C1 segment of cervical spinal cord (tissue), 14 donors: ENCODE measurements at regions not wholly inside any gene's neighbourhood (a gene's known extent, or its start where the extent isn't known, plus 50 kb on each side); places are given as distances from the start of the nearest gene placed in this dataset.

Experiments used
- DNase-seq, 14 donors: peaks; one replicate each; lab custom pipeline; 2025; lab: John Stamatoyannopoulos, UW

GRCh38 chr3:168395551-168395950 lies 299.8 kb upstream of the GOLIM4 start:
- no peak for DNase-seq

GRCh38 chr3:168394439-168394838 lies 298.7 kb upstream of the GOLIM4 start:
- no peak for DNase-seq

GRCh38 chr3:168386301-168386700 lies 290.6 kb upstream of the GOLIM4 start:
- DNase-seq, result no peak

DNA sequence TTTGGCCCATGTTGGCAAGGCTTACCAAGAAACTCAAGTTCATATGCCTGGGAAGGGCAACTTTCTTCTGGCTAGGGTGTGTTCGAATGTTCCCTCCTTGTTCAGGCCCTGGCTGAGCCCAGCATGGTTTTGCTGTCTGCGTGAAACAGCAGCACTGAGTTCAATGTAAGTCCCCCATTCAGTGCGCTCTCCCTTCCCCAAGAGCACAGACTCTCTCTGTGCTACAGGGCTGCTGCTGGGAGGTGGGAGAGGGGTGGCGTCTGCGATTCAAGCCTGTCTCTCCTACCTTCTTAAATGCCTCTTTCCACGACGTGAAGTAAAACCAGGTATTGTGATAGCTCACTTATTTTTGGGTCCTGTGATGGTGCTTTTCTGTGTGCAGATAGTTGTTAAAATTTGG lies 289.3 kb upstream of the GOLIM4 start:
- no peak for DNase-seq

DNA sequence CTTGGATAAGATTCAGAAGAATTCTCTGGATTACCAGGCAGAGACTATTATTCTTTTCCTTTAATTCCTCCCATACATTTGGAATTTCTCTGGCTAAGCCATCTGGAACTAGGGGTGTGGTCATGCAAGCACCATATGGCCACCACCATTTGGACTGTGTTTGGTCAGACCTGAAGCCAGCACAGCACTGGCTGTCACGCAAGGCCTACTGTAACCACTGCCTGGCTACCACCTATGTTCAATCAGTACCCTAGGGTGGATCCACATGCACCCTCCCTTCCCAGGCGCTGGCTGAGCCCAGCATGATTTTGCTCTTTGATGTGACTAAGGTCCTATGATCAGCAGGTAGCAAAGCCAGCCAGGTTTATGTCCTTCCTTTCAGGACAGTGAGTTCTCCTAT lies 287.8 kb upstream of the GOLIM4 start:
- DNase-seq, result no peak

- DNase-seq, result no peak
Measured at GRCh38 chr3:168371846-168372245, 276.1 kb upstream of the GOLIM4 start.

GRCh38 chr3:168364967-168365366 lies 269.2 kb upstream of the GOLIM4 start:
- DNase-seq, result no peak

DNA sequence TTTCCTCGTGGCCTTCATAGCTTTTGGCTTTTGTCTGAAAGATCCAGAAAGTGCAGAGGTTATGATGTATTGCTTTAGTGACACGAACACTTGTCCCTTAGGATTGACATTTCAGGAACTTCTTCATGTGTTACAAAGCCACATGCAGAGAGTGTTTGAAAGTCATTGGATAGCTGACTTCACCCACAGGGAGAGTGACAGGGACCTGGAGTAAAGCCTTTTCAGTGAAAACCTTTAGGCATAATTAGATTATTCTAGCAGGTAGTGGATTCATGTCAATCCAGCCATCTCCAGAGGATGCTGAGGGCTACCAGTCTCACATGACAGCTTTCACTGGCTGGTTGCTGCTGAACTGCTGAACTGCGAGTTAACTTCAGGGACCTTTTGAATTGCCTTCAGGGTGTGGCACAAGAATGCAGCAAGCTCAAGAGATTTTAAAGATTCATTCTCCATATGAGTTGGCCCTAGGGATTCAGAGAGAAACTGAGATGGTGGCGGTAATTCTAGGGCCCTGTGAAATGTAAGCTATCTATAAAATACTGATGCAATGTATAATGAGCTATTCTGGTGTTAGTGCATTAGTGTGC lies 267.0 kb upstream of the GOLIM4 start:
- DNase-seq, result no peak

GRCh38 chr3:168362156-168362555 lies 266.4 kb upstream of the GOLIM4 start:
- no peak for DNase-seq

DNA sequence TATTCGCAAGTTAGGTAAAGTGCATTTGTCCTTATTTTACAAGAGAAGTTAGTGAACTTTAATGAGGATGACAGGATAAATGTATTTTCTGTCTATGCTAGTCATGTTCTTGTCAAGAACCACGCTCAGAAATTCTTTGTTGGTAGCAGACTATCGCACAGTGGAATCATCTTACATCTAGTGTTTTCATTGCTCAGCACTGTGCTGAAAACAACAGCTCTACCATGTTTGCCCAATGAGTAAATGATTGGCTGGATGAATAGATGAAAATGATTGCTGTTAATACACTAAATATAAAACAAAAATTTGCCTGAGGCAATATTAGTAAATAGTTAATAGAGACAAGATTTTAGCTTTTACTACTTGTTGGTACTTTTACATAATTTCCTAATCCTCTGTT lies 265.3 kb upstream of the GOLIM4 start:
- no peak for DNase-seq

GRCh38 chr3:168342946-168343850 lies 247.5 kb upstream of the GOLIM4 start:
- no peak for DNase-seq

DNA sequence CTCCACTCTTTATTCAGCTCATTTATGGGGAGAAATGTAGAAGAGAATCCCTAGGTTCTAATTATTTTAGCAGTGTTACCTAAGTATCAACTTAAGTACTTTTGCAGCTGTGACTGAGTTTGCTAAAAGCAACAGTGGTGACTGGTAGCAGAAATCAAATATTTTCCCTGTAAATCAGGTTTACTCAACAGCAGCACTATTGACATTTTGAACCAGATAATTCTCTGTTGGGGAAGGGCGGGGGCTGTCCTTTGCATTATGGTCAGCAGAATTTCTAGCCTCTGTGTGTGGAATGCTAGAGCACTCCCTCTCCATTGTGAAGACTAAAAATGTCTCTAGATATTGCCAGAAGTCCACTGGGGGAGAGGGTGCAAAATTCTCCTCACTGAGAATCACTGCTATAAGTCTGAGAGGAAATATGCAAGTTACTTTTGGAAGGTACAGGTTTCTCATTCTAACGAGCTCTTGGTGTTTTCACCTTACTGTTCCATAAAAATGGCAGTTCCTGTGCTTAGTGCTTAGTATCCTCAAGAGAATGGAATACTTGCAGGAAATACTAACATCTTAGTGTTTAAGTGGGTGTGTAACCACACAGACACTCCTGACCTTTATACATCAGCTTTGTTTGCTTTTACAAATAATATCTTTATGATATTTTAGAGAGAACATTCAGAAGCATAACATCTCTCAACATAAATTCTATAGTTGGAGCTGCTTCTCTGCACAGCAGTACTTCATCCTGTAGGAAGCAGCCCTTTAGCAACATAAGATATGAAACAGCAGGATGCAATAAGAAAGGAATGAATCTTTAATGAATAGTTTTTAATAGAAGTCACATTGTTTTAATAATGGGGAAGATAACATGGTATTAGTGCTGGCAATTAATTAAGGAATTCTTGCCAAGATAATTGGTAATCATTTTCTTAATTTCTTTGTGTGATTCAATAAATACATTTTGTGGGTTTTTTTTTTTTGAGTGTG lies 246.5 kb upstream of the GOLIM4 start:
- no peak for DNase-seq

DNA sequence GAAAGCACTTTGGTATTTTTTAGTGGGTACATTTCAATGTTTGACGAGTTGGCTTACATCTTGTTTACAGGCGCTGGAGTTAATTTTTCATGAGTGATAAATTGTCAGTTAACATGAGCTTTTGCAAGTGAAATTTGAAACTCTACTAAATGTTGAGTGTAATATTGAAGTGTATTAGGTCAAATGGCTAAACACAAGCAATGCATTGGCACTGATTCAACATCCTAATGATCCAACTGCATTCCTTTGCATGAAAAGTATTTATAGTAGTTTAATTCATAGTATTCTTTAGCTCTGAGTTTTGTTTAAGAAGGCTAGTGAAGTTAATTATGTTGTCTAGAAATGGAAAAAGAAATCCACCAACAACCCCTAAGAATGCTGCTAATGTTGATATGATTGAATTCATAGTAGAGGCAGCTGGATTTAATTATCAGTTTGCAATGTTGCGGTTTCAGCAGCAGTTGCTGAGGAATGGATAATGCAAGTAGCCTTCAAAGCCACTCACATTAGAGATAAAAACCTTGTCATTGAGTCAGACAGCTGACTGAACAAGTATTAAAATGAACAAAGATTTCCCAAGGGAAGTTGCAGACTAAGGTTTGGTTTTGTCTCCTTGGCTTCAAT lies 245.6 kb upstream of the GOLIM4 start:
- DNase-seq, result no peak

- no peak for DNase-seq
Measured at GRCh38 chr3:168338161-168338560, 242.4 kb upstream of the GOLIM4 start.

GRCh38 chr3:168336276-168336675 lies 240.6 kb upstream of the GOLIM4 start:
- no peak for DNase-seq

- DNase-seq, result no peak
Measured at GRCh38 chr3:168333410-168333935, 237.7 kb upstream of the GOLIM4 start.

DNA sequence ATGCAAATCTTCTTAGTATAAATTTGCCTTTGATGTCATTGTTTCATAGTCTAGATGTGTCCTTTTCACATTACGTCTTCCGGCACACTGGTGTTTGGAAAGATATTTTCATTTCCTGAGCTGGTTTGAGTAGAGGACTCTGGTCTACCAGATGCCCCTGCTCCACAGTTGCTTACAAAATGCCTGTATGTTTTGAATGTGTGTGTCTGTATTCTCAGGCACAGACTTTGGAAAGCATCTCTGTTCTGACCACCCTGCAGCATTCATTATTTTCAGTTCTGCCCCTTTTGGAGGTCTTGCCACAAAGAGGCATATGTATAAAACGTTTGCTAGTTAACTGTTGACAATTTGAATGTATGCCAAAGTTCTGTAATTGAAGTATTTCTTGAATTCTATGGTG lies 236.0 kb upstream of the GOLIM4 start:
- DNase-seq, result no peak

DNA sequence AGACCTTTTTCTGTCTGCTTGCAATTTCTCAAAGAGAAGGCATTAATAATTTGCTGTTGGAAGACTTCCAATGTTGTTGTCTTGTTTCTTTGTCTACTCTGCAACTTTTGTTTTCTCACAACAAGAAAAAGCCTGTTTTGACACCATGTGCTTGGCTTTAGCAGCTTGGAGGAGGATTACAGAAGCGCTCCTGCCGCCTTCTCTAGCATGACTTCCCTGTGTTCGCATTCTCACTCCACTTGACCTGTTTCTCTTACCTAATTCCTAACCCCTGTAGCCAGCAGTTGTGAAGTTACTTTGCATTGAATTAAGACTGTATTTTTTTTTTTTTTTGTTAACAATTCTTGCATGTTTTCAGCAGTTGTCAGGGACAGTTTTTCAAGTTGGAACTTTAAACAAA lies 235.3 kb upstream of the GOLIM4 start:
- no peak for DNase-seq

DNA sequence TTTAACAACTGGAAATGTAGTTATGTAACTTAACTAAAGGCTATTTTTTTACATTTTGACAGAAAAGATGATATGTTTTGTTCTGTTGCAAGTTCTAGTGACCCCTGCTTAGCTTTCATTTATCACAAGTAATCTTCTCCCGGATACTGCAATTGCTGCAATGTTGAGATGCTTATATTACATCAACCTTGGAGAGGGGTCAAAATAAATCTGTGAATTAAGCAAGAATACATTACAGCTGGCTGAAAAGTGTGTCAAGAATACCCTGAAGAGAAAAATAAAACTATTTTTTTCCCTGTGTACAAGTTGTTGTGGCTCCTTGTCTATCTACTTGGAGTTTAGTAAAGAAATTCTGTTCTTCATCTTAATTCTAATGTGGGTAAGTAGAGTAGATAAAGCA lies 232.1 kb upstream of the GOLIM4 start:
- no peak for DNase-seq

GRCh38 chr3:168325684-168326083 lies 230.0 kb upstream of the GOLIM4 start:
- DNase-seq, result no peak

GRCh38 chr3:168322941-168323340 lies 227.2 kb upstream of the GOLIM4 start:
- DNase-seq, result no peak
